GM12878 (cell line): ENCODE measurements at regions not wholly inside any gene's neighbourhood (a gene's known extent, or its start where the extent isn't known, plus 50 kb on each side); places are given as distances from the start of the nearest gene placed in this dataset.

ENCODE experiments used
- ATAC-seq: fragments of 200-7000 bp; cut with Tn5 transposase; 3 replicates; pipeline ENCODE4 v1.9.1; 2020; ENCODE audit warnings: mild to moderate bottlenecking, moderate library complexity
- BruUV-seq: library from RNA; stranded (reverse); fragments of 400-500 nt; replicated peaks from 2 replicates; lab custom pipeline; 2021; lab: Mats Ljungman, UMichigan
- CTCF ChIA-PET: fragments of 300-600 bp; sonication (Branson Sonifier 250); formaldehyde crosslinking; extraction: SDS; loops from one replicate; lab custom pipeline; 2021; ENCODE audit warnings: inconsistent platforms; lab: Yijun Ruan, JAX
- POLR2A ChIA-PET: fragments of 350-600 bp; formaldehyde crosslinking; extraction: SDS; loops from one replicate; lab custom pipeline; 2021; ENCODE audit warnings: inconsistent platforms; lab: Charles Lee
- RAD21 ChIA-PET: fragments of 300-600 bp; sonication (Branson Sonifier 250); formaldehyde crosslinking; loops from one replicate; lab custom pipeline; 2023; ENCODE audit warnings: antibody characterized with exemption; ENCODE audit not compliant: unreplicated experiment; lab: Charles Lee
- SMC1A ChIA-PET: fragments of 300-600 bp; sonication (Branson Sonifier 250); formaldehyde crosslinking; loops from one replicate; lab custom pipeline; 2023; ENCODE audit not compliant: unreplicated experiment, uncharacterized antibody; lab: Charles Lee
- DNase-seq: peaks from one replicate; pipeline ENCODE4 v3.0.0-alpha.2; 2011; ENCODE audit warnings: low read depth, low spot score
- FAIRE-seq: peaks from 3 replicates; lab custom pipeline; 2011; peaks lifted over from hg19 to GRCh38; lab: Jason Lieb, UNC
- H2AFZ ChIP-seq: 2 replicates; pipeline ENCODE4 v1.6.0; 2011; ENCODE audit warnings: low read depth, low read length, control low read depth; ENCODE audit not compliant: control insufficient read depth
- H3K27ac ChIP-seq: 2 replicates; pipeline ENCODE4 v1.5.1; 2011; ENCODE audit warnings: control low read depth; ENCODE audit not compliant: control insufficient read depth, insufficient read depth
- H3K27me3 ChIP-seq, 2 experiments: replicated peaks in 1 of 2; 2 replicates each; pipeline versions ENCODE4 v1.6.0 to v1.6.1; 2011; ENCODE audit warnings: low read length in 1 of 2; ENCODE audit not compliant: control insufficient read depth in 2 of 2, insufficient read depth in 2 of 2
- H3K36me3 ChIP-seq, 2 experiments: 2 replicates each; pipeline ENCODE4 v1.5.1; 2011; ENCODE audit warnings: low read length in 1 of 2; ENCODE audit not compliant: control insufficient read depth in 2 of 2, insufficient read depth in 2 of 2
- H3K4me1 ChIP-seq: 2 replicates; pipeline ENCODE4 v1.6.1; 2011; ENCODE audit warnings: mild to moderate bottlenecking, low read length, moderate library complexity, mixed read lengths; ENCODE audit not compliant: control insufficient read depth, insufficient read depth
- H3K4me2 ChIP-seq: 2 replicates; pipeline ENCODE4 v1.6.0; 2011; ENCODE audit warnings: control low read depth; ENCODE audit not compliant: control insufficient read depth, insufficient read depth
- H3K4me3 ChIP-seq: fragments of 200-600 bp; sonication (generic); 2 replicates; pipeline ENCODE4 v1.5.1; 2016
- H3K79me2 ChIP-seq: 2 replicates; pipeline ENCODE4 v1.6.0; 2011; ENCODE audit warnings: low read length; ENCODE audit not compliant: control insufficient read depth, insufficient read depth
- H3K9ac ChIP-seq: 2 replicates; pipeline ENCODE4 v1.8.0; 2011; ENCODE audit warnings: low read length, control low read depth, mixed read lengths; ENCODE audit not compliant: control insufficient read depth, insufficient read depth
- H3K9me3 ChIP-seq: replicated peaks from 3 replicates; pipeline ENCODE4 v1.5.1; 2011; ENCODE audit warnings: mild to moderate bottlenecking, low read length; ENCODE audit not compliant: control insufficient read depth, insufficient read depth
- H4K20me1 ChIP-seq: 2 replicates; pipeline ENCODE4 v1.6.0; 2011; ENCODE audit not compliant: control insufficient read depth, insufficient read depth
- EGR1 ChIP-seq, 2 experiments: IDR thresholded peaks; 1 replicate in 1 of 2; 2 replicates in 1 of 2; pipeline ENCODE4 v1.6.1; 2011 to 2012; ENCODE audit warnings: low read depth in 2 of 2, low read length in 2 of 2, borderline replicate concordance in 1 of 2, mild to moderate bottlenecking in 1 of 2, moderate library complexity in 1 of 2
- ETV6 ChIP-seq, 2 experiments: fragments of 450-650 bp in 1 of 2; IDR thresholded peaks in 1 of 2; conservative IDR thresholded peaks in 1 of 2; 2 replicates each; pipeline ENCODE4 v1.6.1; 2014; ENCODE audit warnings: antibody characterized with exemption in 1 of 2, borderline replicate concordance in 1 of 2, low read depth in 1 of 2, mild to moderate bottlenecking in 1 of 2, moderate library complexity in 1 of 2
- IKZF1 ChIP-seq: fragments of 450-650 bp; conservative IDR thresholded peaks from 2 replicates; pipeline ENCODE4 v1.6.1; 2017; ENCODE audit warnings: antibody characterized with exemption, mild to moderate bottlenecking
- MLLT1 ChIP-seq: fragments of 450-650 bp; IDR thresholded peaks from 2 replicates; pipeline ENCODE4 v1.6.1; 2016; ENCODE audit warnings: mild to moderate bottlenecking
- MYC ChIP-seq: IDR thresholded peaks from 2 replicates; pipeline ENCODE4 v1.6.1; 2011; ENCODE audit warnings: mild to moderate bottlenecking, low read length, moderate library complexity, inconsistent platforms; ENCODE audit not compliant: insufficient read depth, insufficient replicate concordance, insufficient read length, severe bottlenecking
- TAF1 ChIP-seq: IDR thresholded peaks from 2 replicates; pipeline ENCODE4 v1.6.1; 2011; ENCODE audit warnings: mild to moderate bottlenecking, low read depth, low read length, borderline replicate concordance
- TBL1XR1 ChIP-seq: IDR thresholded peaks from 2 replicates; pipeline ENCODE4 v1.6.1; 2012; ENCODE audit warnings: low read depth, low read length, improper control_type of control experiment
- ZNF217 ChIP-seq: fragments of 450-650 bp; IDR thresholded peaks from 2 replicates; pipeline ENCODE4 v1.6.1; 2017; ENCODE audit warnings: antibody characterized with exemption, mild to moderate bottlenecking
- WGBS: methylation state at CpG from one replicate; pipeline ENCODE4 v1.1.6; 2016; ENCODE audit warnings: low lambda C conversion rate; ENCODE audit not compliant: insufficient replicate concordance, insufficient coverage; ENCODE audit errors: missing lambda C conversion rate; 5-methylcytosine and 5-hydroxymethylcytosine counted together
- in situ Hi-C: fragments of 300-500 bp; cut with MboI; formaldehyde crosslinking; loops from 9 replicates; pipeline ENCODE4 v1.14.3; 2018; ENCODE audit warnings: mixed read lengths
- intact Hi-C: fragments of 100-400 bp; cut with micrococcal nuclease; formaldehyde crosslinking; loops from one replicate; pipeline ENCODE4 v1.14.2; 2022; ENCODE audit not compliant: unreplicated experiment

GRCh38 chr15:97153356-97153965 lies 807.0 kb upstream of the ARRDC4 start:
- in situ Hi-C loops, result no loop called here
- Histone ChIP-seq H3K4me3 (no peak overlapping the region), H3K36me3 (no peaks in the 10 kb centered on the region), H3K79me2 (no peaks in the 10 kb centered on the region), H3K9me3 (no peaks in the 10 kb centered on the region; the same call in 2 of the 3 replicates), H4K20me1 (no peaks in the 10 kb centered on the region), H2AFZ (no peak overlapping the region), H3K27ac (no peak overlapping the region), H3K27me3 (no peaks in the 10 kb centered on the region), H3K4me1 (no peaks in the 10 kb centered on the region), H3K4me2 (no peak overlapping the region), H3K9ac (no peak overlapping the region)
- ChIA-PET SMC1A (interaction anchor here (0.9 kb wide), 1 partner anchor 80 kb away, joined by 3 read pairs; no protein-coding TSS in a partner anchor), CTCF (no interaction called here), POLR2A (no interaction called here), RAD21 (interaction anchor here (0.7 kb wide), 1 partner anchor 40 kb away, joined by 3 read pairs; no protein-coding TSS in a partner anchor)
- ATAC-seq, result no peak
- WGBS, result 0% methylated on average over 1 of the region's 1 CpG
- no TSS peak for BruUV-seq
- FAIRE-seq, result no peak
- no peak for DNase-seq
- intact Hi-C loops, result no loop called here
- no peak for TF ChIP-seq ZNF217
- TF ChIP-seq TAF1, result no peak
- no peak for TF ChIP-seq ETV6 (conservative IDR thresholded peaks at IDR 0.05 in 1 of 2, IDR thresholded peaks at IDR 0.05 in 1 of 2; ENCODE audit: borderline replicate concordance in 1 of 2, low read depth in 1 of 2)
- TF ChIP-seq MLLT1, result no peak
- no peak for TF ChIP-seq TBL1XR1
- no peak for TF ChIP-seq IKZF1
- TF ChIP-seq MYC, result no peak
- no peak for TF ChIP-seq EGR1 (IDR thresholded peaks at IDR 0.05; ENCODE audit: borderline replicate concordance in 1 of 2, low read depth in 2 of 2, low read length in 2 of 2)
